OCI-LY3 (cell line): ENCODE measurements at regions not wholly inside any gene's neighbourhood (a gene's known extent, or its start where the extent isn't known, plus 50 kb on each side); places are given as distances from the start of the nearest gene placed in this dataset.
"Not testable (repeated sequence)": the region's sequence is repeated elsewhere in the genome, so short reads cannot be mapped to it uniquely, and the experiment has no call there.

Experiments
- H2AFZ ChIP-seq: fragments of 200-600, 300-600 bp; shearing (Covaris generic); 2 replicates; pipeline ENCODE4 v1.6.0; 2014; ENCODE audit warnings: antibody characterized with exemption, low read depth, low read length
- H3K27ac ChIP-seq: fragments of 200-600, 300-600 bp; sonication (generic); 2 replicates; pipeline ENCODE4 v1.5.1; 2014; ENCODE audit warnings: mild to moderate bottlenecking, low read length, moderate library complexity, mixed read lengths
- H3K27me3 ChIP-seq: fragments of 200-600, 300-600 bp; sonication (generic); 2 replicates; pipeline ENCODE4 v1.6.1; 2014; ENCODE audit warnings: low read depth, low read length, mixed read lengths
- H3K36me3 ChIP-seq: fragments of 200-600, 300-600 bp; sonication (generic); replicated peaks from 2 replicates; pipeline ENCODE3; 2014; ENCODE audit warnings: low read depth, low read length, mixed read lengths
- H3K4me1 ChIP-seq: fragments of 300-600, 200-600 bp; sonication (generic); 2 replicates; pipeline ENCODE4 v1.6.1; 2014; ENCODE audit warnings: low read length, mixed read lengths
- H3K4me2 ChIP-seq: fragments of 200-600, 300-600 bp; sonication (generic); 2 replicates; pipeline ENCODE4 v1.6.1; 2014; ENCODE audit warnings: low read length, mixed read lengths
- H3K4me3 ChIP-seq: fragments of 300-600, 200-600 bp; sonication (generic); 2 replicates; pipeline ENCODE4 v1.5.1; 2014; ENCODE audit warnings: antibody characterized with exemption, mild to moderate bottlenecking, low read length, moderate library complexity
- H3K79me2 ChIP-seq: fragments of 300-600, 200-600 bp; shearing (Covaris generic); 2 replicates; pipeline ENCODE4 v1.6.1; 2014; ENCODE audit warnings: mild to moderate bottlenecking, low read length, mixed read lengths
- H3K9ac ChIP-seq: fragments of 300-600, 200-600 bp; shearing (Covaris generic); 2 replicates; pipeline ENCODE4 v1.6.0; 2014; ENCODE audit warnings: mild to moderate bottlenecking, low read length, moderate library complexity
- H3K9me3 ChIP-seq: fragments of 200-600, 300-600 bp; shearing (Covaris generic); 2 replicates; pipeline ENCODE4 v1.6.1; 2014; ENCODE audit warnings: low read length, mixed read lengths; ENCODE audit not compliant: insufficient read depth
- H4K20me1 ChIP-seq: fragments of 200-600, 300-600 bp; sonication (generic); 2 replicates; pipeline ENCODE4 v1.6.1; 2016; ENCODE audit warnings: low read length, mixed read lengths; ENCODE audit not compliant: insufficient read depth
- CTCF ChIP-seq: fragments of 200-600, 300-600 bp; sonication (generic); IDR thresholded peaks from 2 replicates; pipeline ENCODE4 v1.5.1; 2014; ENCODE audit warnings: antibody characterized with exemption, low read length, low read depth
- EZH2phosphoT487 ChIP-seq: fragments of 200-600 bp; shearing (Covaris generic); IDR thresholded peaks from 2 replicates; pipeline ENCODE4 v1.6.1; 2018; ENCODE audit warnings: antibody characterized with exemption, mixed run types, low read depth

DNA sequence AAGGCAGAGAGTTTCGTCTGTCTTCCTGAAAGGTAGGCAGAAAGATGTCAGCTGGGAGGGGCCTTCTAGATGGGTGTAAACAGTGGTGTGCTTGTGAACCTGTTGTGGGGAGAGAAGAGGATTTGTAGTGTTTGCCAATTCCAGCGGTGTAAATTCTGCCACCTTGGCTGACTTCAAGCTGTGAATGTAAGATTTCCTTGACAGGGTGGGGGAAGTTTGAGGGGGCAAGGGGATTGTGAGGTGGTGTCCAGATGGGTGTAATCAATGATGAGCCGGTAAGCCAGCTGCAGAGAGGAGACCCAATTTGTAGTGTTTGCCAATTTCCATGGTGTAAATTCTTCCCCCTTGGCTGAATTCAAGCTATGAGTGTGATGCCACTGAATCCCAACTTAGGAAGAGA is 61.0 kb upstream of the ADGRE5 start:
- Histone ChIP-seq H3K9ac (no peak overlapping the region), H3K79me2 (no peaks in the 10 kb centered on the region), H2AFZ (no peak overlapping the region), H3K4me3 (no peak overlapping the region), H3K4me1 (no peaks in the 10 kb centered on the region), H3K9me3 (no peaks in the 10 kb centered on the region), H4K20me1 (no peaks in the 10 kb centered on the region), H3K4me2 (no peak overlapping the region), H3K27me3 (no peaks in the 10 kb centered on the region), H3K36me3 (no peaks in the 10 kb centered on the region), H3K27ac (no peak overlapping the region)
- TF ChIP-seq CTCF: no peak
- no peak for TF ChIP-seq EZH2phosphoT487

DNA sequence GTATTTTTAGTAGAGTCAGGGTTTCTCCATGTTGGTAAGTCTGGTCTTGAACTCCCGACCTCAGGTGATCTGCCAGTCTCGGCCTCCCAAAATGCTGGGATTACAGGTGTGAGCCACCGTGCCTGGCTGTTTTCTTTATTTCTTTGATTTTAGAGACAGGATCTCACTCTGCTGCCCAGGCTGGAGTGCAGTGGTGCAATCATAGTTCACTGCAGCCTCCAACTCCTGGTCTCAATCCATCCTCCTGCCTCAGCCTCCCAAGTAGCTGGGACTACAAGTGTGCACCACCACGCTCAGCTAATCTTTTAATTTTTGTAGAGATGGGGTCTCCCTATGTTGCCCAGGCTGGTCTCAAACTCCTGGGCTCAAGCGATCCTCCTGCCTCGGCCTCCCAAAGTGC is 61.5 kb upstream of the ADGRE5 start:
- not testable (repeated sequence) for H3K9me3 ChIP-seq, H3K4me2 ChIP-seq, H3K4me3 ChIP-seq, H3K27me3 ChIP-seq, H3K79me2 ChIP-seq, H3K9ac ChIP-seq, H4K20me1 ChIP-seq, H3K4me1 ChIP-seq, H3K36me3 ChIP-seq, H3K27ac ChIP-seq, H2AFZ ChIP-seq

DNA sequence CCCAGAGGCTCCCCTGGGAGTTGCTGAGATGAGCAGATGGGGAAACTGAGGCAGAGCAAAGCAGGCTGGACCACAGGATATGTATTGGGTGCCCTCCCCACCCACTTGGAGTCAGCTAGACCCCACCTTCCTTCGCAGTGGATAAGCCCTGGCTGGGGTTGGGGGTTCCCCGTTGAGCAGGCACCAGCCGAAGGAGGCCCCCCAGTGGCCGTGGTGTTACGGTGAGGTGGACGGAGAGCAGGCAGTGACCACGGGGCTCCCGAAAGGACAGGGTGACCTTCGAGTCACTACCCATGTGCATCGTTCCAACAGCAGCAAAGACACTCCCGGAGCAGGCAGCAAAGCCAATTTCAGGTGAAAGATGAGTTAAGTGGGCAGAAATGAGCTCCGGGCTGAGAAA is 62.4 kb upstream of the ADGRE5 start:
- no peak for TF ChIP-seq EZH2phosphoT487
- peak; percentile 58 for TF ChIP-seq CTCF
- H3K4me1 ChIP-seq: no peaks in the 10 kb centered on the region
- H3K79me2 ChIP-seq: no peaks in the 10 kb centered on the region
- no peaks in the 10 kb centered on the region for H3K9me3 ChIP-seq
- no peak overlapping the region for H3K4me2 ChIP-seq
- no peak overlapping the region for H3K9ac ChIP-seq
- H3K4me3 ChIP-seq: no peak overlapping the region
- H3K27me3 ChIP-seq: no peaks in the 10 kb centered on the region
- H3K27ac ChIP-seq: no peak overlapping the region
- no peaks in the 10 kb centered on the region for H3K36me3 ChIP-seq
- no peaks in the 10 kb centered on the region for H4K20me1 ChIP-seq
- no peak overlapping the region for H2AFZ ChIP-seq

DNA sequence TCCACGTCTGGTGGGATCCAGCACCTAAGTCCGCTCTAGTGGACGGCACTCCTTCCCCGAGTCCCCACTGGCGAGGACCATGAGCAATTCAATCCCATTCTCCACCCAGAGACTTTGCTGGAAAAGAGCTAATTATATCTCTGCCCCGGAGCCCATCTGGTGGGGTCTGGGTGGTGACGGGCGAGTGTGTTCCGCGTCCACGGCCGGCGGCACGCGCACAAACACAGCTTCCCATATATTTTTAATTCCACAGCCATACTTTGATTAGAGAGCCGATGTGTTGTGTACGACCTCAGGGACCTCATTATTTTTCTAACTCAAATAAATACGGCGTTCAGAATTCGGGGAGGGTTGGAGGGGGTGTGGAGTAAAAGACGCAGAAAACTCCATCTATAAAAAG is 64.1 kb upstream of the ADGRE5 start:
- Histone ChIP-seq H2AFZ (no peak overlapping the region), H3K9me3 (no peaks in the 10 kb centered on the region), H3K27ac (no peak overlapping the region), H4K20me1 (no peaks in the 10 kb centered on the region), H3K27me3 (no peaks in the 10 kb centered on the region), H3K4me3 (no peak overlapping the region), H3K4me2 (no peak overlapping the region), H3K36me3 (no peaks in the 10 kb centered on the region), H3K9ac (no peak overlapping the region), H3K4me1 (no peaks in the 10 kb centered on the region), H3K79me2 (no peaks in the 10 kb centered on the region)
- TF ChIP-seq CTCF (no peak), EZH2phosphoT487 (no peak)

- H3K9me3 ChIP-seq: no peaks in the 10 kb centered on the region
- H2AFZ ChIP-seq: no peak overlapping the region
- no peak overlapping the region for H3K9ac ChIP-seq
- H3K4me1 ChIP-seq: peaks cover 1% of the 10 kb centered on the region; the same call in 1 of the 2 replicates
- H3K4me3 ChIP-seq: no peak overlapping the region
- no peaks in the 10 kb centered on the region for H3K36me3 ChIP-seq
- H4K20me1 ChIP-seq: no peaks in the 10 kb centered on the region
- H3K79me2 ChIP-seq: no peaks in the 10 kb centered on the region
- no peak for TF ChIP-seq EZH2phosphoT487
- TF ChIP-seq CTCF: no peak
- no peaks in the 10 kb centered on the region for H3K27me3 ChIP-seq
- H3K4me2 ChIP-seq: no peak overlapping the region
- no peak overlapping the region for H3K27ac ChIP-seq
Measured at GRCh38 chr19:14315433-14315832, 65.8 kb upstream of the ADGRE5 start.
